NCI-H82 treated with DMSO at 0.1 percent for 48 hours (cell line): ENCODE measurements at regions not wholly inside any gene's neighbourhood (a gene's known extent, or its start where the extent isn't known, plus 50 kb on each side); places are given as distances from the start of the nearest gene placed in this dataset.
"Not testable (repeated sequence)": the region's sequence is repeated elsewhere in the genome, so short reads cannot be mapped to it uniquely, and the experiment has no call there.

ENCODE experiments used
- DNase-seq: peaks from one replicate; lab custom pipeline; 2025; ENCODE audit not compliant: unreplicated experiment; lab: John Stamatoyannopoulos, UW

DNA sequence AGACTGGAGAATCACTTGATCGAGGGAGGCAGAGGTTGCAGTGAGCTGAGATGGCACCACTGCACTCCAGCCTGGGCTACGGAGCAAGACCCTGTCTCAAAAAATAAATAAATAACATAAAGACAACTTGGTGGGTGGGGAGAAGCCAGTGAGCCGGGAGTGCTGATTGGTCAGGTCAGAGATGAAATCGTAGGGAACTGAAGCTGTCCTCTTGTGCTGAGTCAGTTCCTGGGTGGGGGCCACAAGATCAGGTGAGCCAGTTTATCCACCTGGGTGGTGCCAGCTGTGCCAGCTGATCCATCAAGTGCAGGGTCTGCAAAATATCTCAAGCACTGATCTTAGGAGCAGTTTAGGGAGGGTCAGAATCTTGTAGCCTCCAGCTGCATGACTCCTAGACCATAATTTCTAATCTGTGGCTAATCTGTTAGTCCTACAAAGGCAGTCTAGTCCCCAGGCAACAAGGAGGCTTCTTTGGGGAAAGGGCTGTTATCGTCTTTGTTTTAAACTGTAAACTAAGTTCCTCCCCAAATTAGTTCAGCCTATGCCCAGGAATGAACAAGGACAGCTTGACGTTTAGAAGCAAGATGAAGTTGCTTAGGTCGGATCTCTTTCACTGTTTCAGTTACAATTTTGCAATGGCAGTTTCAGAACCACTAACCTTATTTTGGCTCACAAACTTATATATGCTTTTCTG lies 221.5 kb upstream of the MYLIP start:
- DNase-seq = not testable (repeated sequence)

DNA sequence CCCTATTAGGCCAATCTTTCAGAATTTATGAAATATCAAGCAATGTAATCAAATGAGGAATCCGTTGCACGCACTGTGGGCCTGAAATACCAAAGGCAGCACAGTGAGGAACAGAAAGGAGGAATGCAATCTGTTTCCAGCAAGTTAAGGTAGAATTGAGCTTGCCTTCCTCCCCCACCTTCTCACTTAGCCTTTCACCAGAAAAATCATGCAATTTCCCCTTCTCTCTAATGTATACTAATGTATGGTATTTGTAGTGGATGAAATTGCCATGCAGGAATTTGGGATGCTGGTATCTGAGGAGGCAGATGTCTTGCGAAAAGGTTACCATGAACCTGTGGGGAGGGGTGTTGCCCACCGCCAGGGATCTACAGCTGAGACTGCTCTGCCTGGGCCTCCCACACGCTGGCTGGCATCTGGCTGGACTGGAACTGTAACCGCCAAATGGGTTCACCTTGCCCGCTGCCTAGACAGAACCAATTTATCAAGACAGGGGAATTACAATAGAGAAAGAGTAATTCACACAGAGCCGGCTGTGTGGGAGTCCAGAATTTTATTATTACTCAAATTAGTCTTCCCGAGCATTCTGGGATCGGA lies 222.4 kb upstream of the MYLIP start:
- no peak for DNase-seq

DNA sequence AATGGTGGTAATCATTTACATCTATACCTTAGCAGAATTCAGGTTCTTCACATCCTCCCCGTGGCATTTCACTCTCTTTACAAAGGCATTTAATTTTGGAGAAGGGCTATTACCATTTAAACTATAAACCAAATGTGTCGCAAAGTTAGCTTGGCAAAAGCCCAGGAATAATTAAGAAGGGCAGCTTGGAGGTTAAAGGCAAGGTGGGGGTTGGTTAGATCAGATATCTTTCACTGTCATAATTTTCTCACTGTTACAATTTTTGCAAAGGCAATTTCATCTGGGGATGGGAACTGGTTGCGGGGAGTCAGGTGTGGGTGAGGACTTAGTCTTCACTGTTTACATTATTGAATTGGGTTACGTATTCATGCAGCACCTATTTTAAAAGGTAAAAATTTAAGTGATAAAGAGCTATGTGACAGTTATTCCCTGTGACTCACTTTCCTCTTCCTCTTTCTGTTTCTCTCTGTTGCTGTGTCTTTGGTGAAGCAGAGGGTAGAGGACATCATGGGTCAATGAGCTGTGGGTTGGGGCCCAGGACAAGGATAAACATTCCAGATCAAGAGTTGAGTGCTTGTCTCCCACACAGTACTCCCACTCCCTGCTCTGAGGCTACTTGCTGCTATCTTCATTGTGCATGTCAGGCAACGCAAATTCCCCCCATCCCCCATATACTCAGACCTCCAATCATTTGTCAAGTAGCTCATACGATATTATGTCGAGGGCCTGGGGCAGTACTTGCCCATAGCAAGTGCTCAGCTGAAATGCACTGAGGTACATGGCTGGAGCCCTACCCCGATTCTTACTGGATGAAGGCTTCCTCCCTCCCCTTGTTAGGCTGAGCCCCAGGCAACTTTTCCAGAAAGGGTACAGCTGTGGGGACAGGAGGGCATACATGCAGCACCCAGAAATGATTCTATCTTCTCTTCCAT lies 223.1 kb upstream of the MYLIP start:
- DNase-seq = no peak

DNA sequence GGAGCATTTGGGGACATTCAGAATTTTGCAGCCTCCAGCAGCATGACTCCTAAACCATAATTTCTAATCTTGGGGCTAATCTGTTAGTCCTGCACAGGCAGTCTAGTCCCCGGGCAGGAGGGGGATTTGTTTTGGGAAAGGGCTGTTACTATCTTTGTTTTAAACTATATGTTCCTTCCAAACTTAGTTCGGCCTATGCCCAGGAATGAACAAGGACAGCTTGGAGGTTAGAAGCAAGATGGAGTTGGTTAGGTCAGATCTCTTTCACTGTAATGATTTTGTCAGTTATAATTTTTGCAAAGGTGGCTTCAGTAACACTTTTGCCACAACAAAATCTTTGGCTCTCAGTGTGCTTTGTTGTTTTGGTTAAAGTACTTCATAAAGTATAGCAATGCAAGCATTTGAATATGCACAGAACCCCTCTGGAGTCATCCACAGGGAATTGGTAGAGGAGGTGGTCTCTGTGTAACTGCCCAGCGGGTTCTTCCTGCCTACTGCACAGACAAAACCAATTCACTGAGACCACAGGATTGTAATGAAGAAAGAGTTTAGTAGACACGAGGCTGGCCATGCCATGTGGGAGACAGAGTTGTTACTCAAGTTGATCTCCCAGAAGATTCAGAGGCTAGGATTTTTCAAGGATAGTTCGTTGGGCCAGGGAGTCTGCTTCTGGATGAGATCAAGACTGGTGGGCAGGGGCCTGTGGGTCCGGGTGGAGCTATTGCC lies 224.1 kb upstream of the MYLIP start:
- no peak for DNase-seq

DNA sequence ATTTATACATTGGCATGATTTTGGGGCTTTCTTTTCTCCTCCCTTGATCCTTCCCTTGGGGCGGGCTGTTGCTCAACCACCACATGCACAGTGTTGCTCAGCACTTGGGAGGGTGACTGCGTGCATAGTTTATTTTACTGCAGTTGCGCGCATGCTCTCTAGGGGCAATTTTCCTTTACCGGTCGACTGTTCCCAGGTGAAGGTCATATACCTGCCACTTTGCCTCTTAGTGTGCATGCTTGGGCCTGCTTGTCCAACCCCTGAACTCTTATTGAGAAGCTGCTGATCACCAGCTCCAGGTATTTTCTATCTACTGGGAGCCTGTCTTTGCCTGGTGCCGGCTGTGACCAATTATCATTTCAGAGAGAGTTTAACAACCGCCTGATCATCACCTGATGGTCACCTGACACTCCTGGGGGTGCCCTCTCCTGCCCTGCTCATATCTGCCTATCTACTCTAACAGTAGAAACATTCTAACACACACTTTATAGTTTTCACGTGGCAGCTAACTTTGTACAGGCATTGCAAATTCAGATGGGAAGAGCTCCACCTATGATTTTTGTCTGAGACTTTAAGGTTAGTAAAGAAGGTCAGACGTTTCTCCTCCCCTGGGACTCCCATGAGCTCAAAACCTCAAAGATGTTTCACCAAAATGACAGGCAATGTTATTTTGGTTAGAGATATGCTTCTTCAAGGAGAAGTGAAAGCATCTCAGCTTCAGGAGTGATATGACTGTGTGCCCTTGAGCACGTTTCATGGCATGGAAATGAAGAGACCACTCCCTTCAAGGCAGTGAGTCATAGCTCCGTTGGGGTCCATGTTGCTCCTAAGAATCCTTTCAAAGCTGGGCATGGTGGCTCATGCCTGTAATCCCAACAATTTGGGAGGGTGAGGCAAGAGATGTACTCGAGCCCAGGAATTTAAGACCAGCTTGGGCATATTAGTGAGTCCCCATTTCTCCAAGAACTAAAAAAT lies 227.5 kb upstream of the MYLIP start:
- no peak for DNase-seq

DNA sequence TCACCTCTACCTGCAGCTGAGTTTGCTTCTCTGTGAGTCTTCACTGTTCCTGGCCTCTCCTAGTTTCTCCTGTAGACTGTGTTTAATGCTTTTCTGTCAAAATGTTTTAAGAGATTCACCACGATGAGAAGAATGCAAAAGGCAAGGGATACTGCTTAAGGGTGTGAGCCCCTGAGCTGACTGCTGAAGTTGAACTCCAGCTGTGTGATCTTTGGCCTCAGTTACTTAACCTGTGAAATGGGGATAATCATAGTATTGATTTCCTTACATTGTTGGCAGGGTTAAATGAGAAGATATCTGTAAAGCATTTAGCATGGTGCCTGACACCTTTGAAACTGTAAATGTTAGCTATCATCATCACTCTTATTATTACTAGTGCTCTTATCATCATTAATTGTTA lies 230.2 kb upstream of the MYLIP start:
- no peak for DNase-seq

DNA sequence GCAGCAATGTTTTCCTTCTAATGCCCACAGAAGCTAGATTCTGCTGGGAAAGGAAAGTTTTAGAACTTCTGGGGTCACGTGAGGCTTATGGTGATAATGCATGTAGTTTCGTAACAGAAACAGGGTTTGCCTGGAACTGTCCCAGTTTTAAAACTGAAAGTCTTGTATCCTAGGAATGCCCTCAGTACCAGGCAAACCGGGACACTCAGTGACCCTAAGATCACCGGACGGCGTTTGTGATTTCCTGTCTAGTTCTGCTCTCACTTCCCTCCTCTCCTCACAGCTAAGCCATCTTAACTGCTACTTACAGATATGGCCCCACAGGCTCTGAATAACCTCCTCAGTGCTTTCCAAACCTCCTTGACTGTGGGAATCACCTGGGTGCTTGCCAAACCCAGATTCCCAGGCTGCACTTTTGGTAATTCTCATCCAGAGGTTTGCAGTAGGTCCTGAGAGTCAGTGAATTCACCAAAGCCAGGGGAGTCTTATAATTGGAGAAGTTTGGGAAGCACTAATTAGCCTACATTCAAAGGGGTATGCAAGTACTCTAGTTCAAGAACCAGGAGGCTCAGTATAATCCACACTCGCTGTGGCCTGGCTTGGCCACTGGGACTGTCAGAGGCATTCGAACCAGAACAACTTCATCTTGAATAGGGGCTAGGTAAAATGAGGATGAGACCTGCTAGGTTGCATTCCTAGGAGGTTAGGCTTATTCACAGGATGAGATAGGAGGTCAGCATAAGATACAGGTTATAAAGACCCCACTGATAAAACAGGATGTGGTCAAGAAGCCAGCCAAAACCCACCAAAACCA lies 231.6 kb upstream of the MYLIP start:
- no peak for DNase-seq

DNA sequence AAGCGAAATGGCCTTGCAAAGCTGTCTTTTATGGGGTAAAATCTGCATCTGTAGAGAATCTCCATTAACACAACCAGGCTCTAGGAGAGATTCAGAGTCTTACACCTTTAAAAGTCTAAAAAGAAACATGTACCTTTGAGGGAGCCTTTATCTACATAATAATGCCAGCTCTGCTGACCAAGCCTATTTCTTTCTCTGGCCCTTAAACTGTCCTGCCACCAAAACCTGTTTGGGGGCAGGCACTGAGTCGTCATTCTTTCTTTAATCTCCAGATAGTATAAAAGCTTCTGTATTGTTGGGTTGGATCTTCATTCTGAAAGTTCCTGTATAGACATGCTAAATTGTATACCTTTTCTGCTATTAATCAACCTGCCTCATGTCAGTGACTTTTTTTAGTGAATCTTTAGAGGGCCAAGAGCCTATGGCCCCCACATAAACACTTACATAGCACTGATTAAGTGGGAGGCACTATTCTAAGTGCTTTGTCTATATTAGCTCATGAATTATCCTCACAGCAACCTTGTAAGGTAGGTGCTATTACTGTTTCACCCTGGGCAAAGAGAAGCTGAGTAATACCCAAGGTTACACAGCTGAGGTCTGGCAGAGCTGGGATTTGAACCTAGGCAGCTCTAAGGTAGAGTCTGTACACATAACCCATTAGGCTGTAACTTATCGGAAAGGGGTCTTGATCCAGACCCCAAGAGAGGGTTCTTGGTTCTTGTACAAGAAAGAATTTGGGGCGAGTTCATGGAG lies 232.3 kb upstream of the DTNBP1 start:
- no peak for DNase-seq

DNA sequence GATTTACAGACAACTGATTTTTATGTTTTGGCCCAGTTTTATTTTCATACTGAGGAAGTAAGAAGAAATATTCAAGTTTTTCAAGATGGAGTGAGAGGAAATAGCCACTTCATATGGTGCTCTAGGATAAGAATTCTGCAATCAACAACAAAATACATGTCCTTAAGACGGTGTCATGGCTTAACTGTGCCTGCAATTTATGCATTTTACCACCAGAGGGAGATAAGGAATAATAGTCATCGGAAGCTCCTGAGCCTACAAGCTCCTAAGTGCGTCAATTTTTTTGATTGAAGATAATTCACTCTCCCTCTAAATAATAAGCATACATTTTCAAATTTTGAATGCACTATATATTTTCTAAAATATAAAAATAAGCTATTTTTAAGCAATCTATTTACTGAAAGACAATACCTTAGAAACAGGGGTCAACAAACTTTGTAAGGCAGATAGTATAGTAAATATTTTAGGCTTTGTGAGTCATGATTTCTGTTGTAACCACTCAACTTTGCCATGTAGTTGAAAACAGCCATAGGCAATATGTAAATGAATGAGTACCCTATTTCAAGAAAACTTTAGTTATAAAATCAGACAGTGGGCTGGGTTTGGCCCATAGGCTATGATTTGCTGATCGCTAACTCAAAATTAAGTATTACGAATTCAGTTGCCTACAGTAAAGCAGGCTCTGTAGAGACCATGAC lies 230.9 kb upstream of the DTNBP1 start:
- peak; percentile 52 for DNase-seq

DNA sequence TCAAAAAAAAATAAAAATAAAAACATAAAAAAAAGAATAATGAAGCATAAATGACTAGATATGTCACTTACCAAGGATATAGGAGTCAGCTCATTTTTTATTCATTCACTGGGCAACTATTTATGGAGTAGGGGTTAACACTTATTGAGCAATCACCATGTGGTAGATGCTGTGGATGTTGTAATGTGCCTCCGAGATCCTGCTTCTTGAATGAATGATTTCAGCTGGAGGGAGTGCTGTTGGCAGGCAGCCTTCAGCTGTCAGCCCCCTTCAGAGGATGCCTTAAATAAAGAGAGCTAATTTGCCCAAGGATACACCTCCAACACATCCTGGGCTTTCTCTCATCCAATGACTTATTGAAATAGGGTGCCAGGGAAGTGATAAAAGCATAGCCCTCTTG lies 229.5 kb upstream of the DTNBP1 start:
- no peak for DNase-seq

DNA sequence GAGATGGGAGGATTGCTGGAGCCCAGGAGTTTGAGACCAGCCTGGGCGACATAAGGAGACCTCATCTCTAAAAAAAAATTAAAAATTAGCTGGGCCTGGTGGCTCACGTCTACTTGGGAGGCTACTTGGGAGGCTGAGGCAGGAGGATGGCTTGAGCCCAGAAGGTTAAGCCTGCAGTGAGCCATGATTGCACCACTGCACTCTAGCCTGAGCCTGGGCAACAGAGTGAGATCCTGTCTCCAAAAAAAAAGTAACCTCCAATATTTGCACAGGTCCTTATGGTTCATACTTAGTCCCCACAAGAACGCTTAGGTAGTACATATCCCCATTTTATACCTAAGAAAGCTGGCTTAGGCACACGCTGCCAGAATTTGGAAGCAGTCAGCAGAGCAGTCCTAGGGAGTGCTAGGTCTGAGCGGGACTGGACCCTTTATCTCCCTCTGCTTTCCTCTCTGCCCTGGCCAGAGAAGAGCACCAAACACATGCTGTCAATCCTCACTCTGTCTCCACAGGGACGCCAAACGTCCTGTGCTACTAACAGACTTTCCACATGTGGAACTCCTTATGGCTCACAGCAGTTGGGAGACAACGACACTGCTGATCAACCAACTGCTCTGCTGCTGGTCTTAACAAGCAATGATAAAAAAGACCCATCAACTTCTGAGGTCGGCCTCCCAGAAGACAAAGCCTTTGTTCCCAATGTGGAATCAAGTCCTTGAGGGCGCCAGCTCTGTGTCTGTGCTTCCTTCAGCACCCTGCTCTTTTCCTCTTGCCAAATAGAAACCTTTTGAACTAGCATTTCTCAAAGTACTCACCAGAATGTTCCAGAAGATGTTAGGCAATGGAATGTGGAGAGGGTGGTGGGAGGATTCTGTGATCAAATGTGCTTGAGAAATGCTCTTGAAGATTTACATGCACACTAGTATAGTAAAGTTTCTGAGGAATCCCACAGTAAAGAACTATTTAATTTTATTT lies 226.3 kb upstream of the DTNBP1 start:
- DNase-seq = no peak

DNA sequence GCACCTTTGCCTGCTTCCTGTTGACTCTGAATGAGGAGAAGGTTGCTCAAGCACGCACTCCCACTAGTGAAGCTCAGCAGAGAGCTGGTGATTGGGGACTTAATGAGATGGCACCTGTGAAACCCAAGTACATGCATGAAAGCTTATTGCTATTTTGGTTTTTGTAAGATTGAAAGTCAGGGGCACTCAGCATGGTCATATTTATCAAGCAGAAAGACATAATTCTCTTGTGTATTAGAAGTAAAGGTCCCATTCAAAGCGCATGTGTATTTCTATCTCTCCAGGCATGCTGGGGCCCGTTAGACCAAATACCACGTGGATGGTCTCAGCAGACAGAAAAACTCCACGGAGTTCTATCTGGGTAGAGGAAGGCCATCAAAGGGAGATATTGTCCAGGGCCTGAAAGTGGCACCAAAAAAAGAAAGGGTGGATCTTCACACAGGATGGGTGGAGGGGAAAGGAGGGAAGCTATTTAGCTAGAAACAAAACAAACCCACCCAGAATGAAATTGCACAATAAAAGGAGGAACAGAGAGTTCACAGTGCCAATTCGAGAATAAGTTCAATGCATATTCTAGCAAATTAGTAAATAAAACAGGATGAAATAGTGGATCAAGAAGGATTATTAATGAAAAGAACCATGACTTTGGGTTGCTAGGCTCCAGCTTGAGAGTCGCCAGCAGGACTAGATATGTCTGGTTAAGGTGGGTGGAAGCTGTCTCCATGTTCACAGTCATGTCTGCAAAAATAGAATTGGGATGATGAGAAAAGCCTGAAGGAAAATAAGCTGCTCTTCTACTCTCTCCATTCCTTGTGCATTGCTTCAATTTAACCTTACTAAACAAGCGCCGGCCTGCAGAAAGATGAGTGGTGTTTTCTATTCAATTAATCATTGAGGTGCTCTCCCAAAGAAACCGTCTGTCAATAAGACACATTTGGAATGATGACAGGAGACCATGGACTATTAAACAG lies 224.9 kb upstream of the DTNBP1 start:
- no peak for DNase-seq

DNA sequence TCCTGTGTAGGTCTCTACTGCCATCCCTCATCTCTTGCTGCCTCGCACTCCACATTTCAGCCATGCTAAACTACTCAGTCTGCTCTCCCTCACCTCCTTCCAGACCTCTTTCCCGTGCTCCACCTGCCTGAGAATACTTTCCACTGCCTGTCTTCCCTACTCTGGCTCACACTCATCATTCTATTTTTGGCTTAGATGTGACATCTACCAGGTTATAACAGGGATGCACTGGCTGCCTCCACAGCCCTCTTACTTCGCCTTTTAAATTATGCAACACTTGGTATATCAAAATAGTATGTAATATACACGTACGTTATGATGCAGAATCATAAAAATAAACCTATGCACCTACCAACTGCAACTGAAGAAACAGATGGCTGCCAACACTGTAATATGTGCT lies 222.8 kb upstream of the DTNBP1 start:
- DNase-seq = no peak

DNA sequence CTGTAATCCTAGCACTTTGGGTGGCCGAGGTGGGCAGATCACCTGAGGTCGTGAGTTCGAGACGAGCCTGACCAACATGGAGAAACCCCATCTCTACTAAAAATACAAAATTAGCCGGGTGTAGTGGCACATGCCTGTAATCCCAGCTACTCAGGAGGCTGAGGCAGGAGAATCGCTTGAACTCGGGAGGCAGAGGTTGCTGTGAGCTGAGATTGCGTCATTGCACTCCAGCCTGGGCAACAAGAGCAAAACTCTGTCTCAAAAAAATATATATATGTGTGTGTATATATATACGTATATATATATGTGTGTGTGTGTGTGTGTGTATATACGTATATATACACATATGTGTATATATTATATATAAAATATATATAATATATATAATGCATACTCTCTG lies 220.8 kb upstream of the DTNBP1 start:
- not testable (repeated sequence) for DNase-seq

DNA sequence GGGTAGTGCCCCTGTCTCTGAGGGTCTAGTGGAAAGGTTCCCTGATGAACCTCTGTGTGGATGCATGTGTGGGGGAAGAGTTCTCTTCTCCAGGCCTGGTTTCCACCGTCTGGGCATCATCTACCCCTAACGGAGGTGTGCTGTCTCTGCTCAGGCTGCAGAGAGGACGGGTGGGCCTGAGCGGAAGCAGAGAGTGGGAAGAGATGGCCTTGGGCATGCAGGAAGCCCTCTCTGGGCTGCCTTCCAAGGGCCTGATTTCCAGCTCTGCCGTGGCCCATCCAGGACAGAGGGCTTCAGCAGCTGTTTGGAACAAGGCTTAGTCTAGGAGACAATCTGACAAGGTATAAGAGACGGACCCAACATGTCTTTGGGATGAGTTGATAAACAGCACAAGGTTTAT lies 220.1 kb upstream of the DTNBP1 start:
- DNase-seq = no peak

DNA sequence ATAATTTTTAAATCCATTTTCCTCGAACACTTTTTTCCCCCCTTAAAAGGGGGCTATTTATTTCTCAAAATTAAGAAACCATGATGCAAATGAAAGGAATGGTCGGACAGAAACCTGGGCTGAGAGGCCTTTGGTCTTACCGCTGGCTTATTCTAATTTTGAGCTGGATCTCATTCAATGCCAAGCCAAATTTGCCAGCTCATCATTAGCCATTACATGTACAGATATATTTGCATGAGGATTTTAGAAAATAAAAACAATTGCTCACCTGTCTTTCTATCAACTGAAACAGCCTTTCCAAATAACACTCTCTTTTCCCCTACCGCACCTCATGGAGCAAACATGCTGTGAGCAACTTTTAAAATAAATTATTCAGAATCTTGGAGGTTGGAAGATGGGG lies 219.5 kb upstream of the DTNBP1 start:
- DNase-seq = no peak
